D721Med (cell line): ENCODE measurements at regions not wholly inside any gene's neighbourhood (a gene's known extent, or its start where the extent isn't known, plus 50 kb on each side); places are given as distances from the start of the nearest gene placed in this dataset.

Experiments used
- DNase-seq: peaks from one replicate; pipeline ENCODE4 v3.0.0; 2011; ENCODE audit warnings: low spot score; ENCODE audit not compliant: insufficient read length
- FAIRE-seq: peaks from 2 replicates; lab custom pipeline; 2011; peaks lifted over from hg19 to GRCh38; lab: Jason Lieb, UNC
- TF ChIP-seq, protein P1 (sequence below): IDR thresholded peaks from 2 replicates; pipeline ENCODE4 v1.5.1; 2012; ENCODE audit warnings: mild to moderate bottlenecking, control low read depth; ENCODE audit not compliant: insufficient read depth; ENCODE audit errors: missing control alignments

DNA sequence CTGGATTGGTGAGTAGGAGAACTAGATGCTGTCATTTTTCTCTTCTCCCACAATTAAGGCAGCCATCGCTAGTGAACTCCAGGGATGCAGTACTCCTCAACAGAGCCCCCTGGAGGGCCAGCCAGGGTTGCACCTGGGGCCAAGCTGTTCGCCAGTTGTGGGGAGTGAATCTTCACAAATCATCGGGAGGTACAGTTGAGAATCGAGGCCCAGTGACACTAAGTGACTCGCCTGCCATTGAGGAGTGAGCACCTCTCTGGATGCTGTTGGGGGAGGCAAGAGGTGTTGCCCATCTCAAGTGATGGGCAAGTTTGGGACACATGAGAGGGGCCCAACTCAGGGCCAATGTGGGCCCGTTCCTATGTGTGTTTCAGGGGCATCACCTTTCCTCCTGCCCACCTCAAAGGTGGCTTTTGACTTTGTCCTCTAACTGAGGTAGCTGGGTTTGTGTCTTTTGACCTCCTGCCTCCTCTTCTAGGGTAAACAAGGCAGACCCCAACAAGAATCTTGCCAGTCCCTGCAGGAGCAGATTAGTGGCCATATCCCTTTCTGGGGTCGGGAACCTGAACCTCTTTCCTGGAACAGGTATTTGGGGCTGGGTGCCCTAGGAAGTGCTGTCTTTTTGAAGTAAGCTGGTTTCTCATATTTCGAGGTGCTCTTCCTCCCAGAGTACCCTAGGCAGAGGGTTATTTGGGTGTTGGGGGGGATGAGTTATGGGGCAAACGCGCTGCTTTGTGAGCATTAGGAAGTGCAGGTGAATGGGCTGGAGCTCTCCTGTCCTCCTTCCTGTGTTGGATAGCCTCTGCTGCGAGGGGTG is 181.2 kb downstream of the MACROH2A1 start:
- TF ChIP-seq, protein P1, sequence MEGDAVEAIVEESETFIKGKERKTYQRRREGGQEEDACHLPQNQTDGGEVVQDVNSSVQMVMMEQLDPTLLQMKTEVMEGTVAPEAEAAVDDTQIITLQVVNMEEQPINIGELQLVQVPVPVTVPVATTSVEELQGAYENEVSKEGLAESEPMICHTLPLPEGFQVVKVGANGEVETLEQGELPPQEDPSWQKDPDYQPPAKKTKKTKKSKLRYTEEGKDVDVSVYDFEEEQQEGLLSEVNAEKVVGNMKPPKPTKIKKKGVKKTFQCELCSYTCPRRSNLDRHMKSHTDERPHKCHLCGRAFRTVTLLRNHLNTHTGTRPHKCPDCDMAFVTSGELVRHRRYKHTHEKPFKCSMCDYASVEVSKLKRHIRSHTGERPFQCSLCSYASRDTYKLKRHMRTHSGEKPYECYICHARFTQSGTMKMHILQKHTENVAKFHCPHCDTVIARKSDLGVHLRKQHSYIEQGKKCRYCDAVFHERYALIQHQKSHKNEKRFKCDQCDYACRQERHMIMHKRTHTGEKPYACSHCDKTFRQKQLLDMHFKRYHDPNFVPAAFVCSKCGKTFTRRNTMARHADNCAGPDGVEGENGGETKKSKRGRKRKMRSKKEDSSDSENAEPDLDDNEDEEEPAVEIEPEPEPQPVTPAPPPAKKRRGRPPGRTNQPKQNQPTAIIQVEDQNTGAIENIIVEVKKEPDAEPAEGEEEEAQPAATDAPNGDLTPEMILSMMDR, result no peak
- DNase-seq, result no peak
- no peak for FAIRE-seq

DNA sequence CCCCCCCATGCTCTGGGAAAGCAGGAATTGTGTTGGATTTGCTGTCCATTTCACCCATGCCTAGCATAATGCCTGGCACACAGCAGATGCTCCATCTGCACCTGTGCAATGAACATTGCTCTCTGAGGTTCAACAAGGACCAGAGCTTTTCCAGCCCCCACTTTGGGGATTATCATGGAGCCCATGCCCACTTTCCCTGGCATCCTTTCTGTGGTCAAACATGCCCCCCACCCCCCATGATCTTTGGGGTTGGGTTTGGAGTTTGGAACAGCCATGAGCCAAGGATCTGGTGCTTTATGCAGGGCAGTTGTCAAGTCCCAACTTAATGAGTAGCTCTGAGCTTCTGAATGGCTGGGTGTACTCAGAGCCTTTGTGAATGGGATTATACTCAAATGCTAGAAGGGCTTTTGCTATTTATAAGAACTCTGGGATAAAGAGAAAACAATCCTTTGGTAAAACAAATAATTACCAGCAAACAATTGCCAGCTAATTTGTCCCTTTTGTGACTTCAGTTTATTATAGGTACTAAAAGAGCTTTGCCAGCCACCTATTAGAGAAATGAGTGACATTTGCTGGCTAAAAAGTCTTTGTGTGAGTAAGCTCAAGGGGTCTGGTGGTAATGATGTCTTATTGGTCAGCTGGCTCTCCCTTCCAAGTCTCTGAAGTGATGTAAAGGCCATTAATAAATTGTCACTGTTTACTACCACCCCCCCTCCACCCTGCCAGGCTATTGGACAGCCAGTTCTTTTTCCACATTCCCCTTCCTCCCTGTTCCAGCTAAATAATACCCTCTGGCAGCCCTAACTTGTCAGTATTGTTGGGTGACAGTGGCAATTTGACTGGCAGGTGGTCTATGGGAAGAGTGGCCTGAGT is 182.3 kb downstream of the MACROH2A1 start:
- DNase-seq (no peak), FAIRE-seq (no peak)
- TF ChIP-seq, protein P1, result no peak

DNA sequence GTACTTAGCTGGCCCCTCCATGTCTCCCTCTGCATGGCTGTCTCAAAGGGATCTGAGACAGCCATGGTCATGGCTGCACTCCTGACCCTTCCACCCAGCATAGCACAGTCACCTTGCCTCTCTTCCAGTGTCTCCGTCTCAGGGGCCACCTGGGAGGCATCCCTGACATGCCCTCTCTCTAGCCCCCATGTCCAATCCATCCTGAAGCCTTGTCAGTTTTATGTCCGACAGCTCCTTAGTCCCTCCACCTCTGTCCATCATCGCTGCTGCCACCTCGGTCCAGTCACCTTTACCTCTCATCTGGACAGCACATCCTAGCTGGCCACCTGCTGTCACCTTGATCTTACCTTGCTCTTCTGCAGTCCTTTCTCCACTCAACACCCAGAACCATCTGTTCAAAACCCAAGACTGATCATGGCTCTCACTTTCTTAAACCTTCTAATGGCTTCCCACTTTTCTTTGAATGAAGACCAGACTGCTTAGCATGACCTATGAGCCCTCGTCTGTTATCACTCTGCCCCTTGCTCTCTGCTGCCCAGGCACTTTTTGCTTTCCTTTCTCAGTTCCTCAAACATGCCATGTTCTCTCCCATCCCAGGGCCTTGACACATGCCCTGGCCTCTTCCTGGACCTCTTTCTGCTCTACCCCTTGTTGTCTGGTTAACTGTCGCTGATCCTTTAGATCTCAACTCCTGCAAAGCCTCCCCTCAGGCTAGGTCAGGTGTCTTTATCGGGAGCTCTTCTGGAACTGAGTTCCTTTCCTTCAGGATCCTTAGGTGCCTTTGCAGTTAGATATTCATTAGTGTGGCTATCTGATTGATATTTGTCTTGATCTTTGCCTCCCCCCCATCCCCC is 181.8 kb upstream of the PITX1 start:
- FAIRE-seq, result no peak
- no peak for DNase-seq
- TF ChIP-seq, protein P1, result no peak

DNA sequence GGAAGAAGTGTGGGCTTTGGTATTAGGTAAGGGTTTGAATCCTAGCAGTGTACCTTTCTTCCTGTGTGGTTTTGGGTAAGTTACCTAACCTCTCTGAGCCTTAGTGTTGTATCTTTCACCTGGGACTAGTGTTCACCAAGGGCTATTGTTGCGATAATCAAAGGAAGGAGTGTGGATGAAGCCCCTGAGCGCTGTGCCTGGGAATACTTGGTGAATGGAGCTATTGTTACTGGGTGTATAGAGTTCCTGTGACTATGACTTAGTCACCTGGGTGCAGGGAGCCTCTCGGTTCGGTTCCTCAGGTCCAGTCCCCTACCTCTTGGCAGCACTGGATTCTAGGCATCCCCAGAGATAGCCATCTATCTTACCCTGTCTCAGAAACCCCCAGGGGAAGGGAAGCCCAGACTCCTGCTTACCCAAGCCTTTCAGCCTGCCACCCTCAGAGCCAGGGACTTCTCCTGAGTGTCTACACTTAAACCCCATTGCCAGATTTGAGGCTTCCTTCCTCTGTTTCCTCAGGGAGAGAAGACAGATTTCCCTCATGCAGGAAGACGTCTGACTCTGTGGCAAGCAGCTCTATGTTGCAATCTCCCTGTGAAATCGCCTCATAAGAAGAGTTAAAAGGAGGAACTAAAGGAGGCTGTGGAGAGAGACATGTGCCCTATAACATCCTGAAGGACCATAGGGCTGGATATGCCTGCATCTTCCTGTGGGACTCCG is 181.0 kb upstream of the PITX1 start:
- FAIRE-seq, result no peak
- TF ChIP-seq, protein P1, result no peak
- DNase-seq, result no peak

DNA sequence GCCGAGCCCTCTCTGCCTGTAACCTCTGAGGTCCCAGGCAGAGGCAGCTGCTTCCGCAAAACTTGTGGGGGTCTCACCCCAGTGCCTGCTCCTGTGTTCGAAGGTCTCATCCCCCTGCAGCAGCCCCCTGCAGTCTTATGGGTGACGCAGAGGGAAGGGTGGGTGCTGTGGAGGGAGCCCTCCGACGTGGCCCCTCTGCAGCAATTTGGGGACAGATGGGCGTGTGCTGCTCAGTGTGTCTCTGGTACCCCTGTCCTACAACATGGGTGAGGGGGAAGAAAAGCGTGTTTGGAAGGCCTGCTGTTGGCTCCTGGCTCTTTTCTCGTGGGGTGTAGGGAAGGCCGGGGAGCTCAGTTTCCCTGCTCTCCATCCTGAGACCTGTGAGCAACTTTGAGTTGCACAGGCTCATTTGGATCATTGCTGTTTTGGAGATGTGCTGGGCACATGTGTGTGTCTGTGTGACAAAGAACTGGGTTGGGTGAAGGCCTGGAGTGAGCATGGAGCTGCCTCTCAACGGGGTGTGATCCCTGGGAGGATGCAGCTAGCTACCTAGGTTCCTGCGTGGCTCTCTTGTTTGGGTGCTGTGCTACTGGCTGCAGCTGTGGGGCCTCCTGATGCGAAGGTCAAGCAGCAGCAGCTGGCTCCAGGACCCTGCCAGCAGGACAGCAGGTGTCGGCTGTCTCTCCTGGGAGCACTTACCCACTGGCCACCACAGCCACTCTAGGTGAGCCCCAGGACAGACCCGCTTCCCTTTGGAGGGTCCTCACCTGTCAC is 179.6 kb upstream of the PITX1 start:
- no peak for DNase-seq
- FAIRE-seq, result no peak
- TF ChIP-seq, protein P1, result no peak

DNA sequence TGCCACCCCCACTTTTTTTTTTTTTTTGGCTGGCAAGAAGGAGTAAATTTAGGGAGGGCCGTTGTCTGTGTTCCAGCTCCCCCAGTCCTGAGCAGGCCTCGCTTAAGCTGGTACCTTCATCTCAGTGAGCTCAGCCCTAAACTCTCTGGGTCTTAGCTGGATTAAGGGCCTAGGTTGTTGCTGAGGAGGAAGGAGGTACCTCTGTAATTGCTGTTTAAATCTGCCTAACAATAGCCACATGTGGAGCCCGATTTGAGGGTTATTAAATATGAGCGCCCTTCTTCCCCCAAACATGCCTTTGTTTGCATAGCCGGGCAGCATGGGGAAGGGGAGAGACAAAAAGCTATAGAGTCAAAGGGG is 179.0 kb upstream of the PITX1 start:
- DNase-seq, result peak; percentile 78
- TF ChIP-seq, protein P1, result no peak
- FAIRE-seq, result peak; percentile 80
